Right lobe of liver (tissue), 4 donors: ENCODE measurements at regions not wholly inside any gene's neighbourhood (a gene's known extent, or its start where the extent isn't known, plus 50 kb on each side); places are given as distances from the start of the nearest gene placed in this dataset.

Source experiments
- POLR2A ChIP-seq: fragments of 450-650 bp; IDR thresholded peaks from one replicate; pipeline ENCODE4 v1.6.1; 2017; ENCODE audit warnings: antibody characterized with exemption, mild to moderate bottlenecking
- TF ChIP-seq, protein P1 (sequence below), 4 donors: fragments of 200-600 bp in 3 of 4; fragments of 450-650 bp in 1 of 4; IDR thresholded peaks; one replicate each; pipeline versions ENCODE4 v1.5.1 to v1.8.0; 2016 to 2022; ENCODE audit warnings: antibody characterized with exemption in 4 of 4, mild to moderate bottlenecking in 2 of 4
- donor health status: DM: no; HTN: no; CAD: no.
- donor health status: DM: no; HTN: no; CAD: no.
- donor health status: DM: no; HTN: yes; CAD: no.

GRCh38 chr6:148116001-148116400 lies 226.6 kb upstream of the SASH1 start:
- TF ChIP-seq, protein P1, sequence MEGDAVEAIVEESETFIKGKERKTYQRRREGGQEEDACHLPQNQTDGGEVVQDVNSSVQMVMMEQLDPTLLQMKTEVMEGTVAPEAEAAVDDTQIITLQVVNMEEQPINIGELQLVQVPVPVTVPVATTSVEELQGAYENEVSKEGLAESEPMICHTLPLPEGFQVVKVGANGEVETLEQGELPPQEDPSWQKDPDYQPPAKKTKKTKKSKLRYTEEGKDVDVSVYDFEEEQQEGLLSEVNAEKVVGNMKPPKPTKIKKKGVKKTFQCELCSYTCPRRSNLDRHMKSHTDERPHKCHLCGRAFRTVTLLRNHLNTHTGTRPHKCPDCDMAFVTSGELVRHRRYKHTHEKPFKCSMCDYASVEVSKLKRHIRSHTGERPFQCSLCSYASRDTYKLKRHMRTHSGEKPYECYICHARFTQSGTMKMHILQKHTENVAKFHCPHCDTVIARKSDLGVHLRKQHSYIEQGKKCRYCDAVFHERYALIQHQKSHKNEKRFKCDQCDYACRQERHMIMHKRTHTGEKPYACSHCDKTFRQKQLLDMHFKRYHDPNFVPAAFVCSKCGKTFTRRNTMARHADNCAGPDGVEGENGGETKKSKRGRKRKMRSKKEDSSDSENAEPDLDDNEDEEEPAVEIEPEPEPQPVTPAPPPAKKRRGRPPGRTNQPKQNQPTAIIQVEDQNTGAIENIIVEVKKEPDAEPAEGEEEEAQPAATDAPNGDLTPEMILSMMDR (IDR thresholded peaks at IDR 0.05) = no peak
- TF ChIP-seq POLR2A = no peak
